Tibial nerve (tissue), 4 donors: ENCODE measurements at regions not wholly inside any gene's neighbourhood (a gene's known extent, or its start where the extent isn't known, plus 50 kb on each side); places are given as distances from the start of the nearest gene placed in this dataset.

Source experiments
- EP300 ChIP-seq, 2 donors: sonication (generic); formaldehyde crosslinking; IDR thresholded peaks; one replicate each; pipeline ENCODE4 v1.6.1; 2017; ENCODE audit warnings: antibody characterized with exemption in 2 of 2, mild to moderate bottlenecking in 1 of 2
- POLR2A ChIP-seq, 2 donors: fragments of 450-650 bp; IDR thresholded peaks; one replicate each; pipeline ENCODE4 v1.6.1; 2017; ENCODE audit warnings: antibody characterized with exemption in 2 of 2, mild to moderate bottlenecking in 2 of 2, moderate library complexity in 2 of 2
- TF ChIP-seq, protein P1 (sequence below), 5 experiments: fragments of 200-600 bp in 3 of 5; fragments of 450-650 bp in 2 of 5; sonication (generic) in 3 of 5; IDR thresholded peaks; one replicate each; pipeline ENCODE4 v1.5.1; 2016 to 2019; ENCODE audit warnings: antibody characterized with exemption in 5 of 5, mild to moderate bottlenecking in 3 of 5, moderate library complexity in 2 of 5

DNA sequence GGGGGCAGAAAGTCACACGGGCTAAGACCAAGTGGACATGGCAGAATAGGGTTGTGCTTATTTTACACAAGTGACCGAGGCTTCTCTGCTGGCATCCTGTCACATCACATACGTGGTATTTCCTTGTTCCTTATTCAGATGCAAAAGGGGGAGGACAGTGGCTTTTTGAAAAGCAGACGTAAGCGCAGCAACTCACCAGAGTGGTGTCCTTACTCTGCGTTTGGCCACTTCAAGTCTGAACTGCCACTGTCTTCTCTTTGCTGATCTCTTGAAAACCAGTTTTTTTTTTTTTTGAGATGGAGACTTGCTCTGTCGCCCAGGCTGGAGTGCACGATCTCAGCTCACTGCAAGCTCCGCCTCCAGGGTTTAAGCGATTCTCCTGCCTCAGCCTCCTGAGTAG is 113.2 kb downstream of the SOX2 start:
- TF ChIP-seq EP300 (IDR thresholded peaks at IDR 0.05) (no peak), POLR2A (IDR thresholded peaks at IDR 0.05) (no peak)
- TF ChIP-seq, protein P1, sequence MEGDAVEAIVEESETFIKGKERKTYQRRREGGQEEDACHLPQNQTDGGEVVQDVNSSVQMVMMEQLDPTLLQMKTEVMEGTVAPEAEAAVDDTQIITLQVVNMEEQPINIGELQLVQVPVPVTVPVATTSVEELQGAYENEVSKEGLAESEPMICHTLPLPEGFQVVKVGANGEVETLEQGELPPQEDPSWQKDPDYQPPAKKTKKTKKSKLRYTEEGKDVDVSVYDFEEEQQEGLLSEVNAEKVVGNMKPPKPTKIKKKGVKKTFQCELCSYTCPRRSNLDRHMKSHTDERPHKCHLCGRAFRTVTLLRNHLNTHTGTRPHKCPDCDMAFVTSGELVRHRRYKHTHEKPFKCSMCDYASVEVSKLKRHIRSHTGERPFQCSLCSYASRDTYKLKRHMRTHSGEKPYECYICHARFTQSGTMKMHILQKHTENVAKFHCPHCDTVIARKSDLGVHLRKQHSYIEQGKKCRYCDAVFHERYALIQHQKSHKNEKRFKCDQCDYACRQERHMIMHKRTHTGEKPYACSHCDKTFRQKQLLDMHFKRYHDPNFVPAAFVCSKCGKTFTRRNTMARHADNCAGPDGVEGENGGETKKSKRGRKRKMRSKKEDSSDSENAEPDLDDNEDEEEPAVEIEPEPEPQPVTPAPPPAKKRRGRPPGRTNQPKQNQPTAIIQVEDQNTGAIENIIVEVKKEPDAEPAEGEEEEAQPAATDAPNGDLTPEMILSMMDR (IDR thresholded peaks at IDR 0.05) = no peak
